NCI-H1930 (cell line): ENCODE measurements at regions not wholly inside any gene's neighbourhood (a gene's known extent, or its start where the extent isn't known, plus 50 kb on each side); places are given as distances from the start of the nearest gene placed in this dataset.
"Not testable (repeated sequence)": the region's sequence is repeated elsewhere in the genome, so short reads cannot be mapped to it uniquely, and the experiment has no call there.

Experiments
- DNase-seq, 2 experiments: peaks; one replicate each; lab custom pipeline; 2025; lab: John Stamatoyannopoulos, UW

DNA sequence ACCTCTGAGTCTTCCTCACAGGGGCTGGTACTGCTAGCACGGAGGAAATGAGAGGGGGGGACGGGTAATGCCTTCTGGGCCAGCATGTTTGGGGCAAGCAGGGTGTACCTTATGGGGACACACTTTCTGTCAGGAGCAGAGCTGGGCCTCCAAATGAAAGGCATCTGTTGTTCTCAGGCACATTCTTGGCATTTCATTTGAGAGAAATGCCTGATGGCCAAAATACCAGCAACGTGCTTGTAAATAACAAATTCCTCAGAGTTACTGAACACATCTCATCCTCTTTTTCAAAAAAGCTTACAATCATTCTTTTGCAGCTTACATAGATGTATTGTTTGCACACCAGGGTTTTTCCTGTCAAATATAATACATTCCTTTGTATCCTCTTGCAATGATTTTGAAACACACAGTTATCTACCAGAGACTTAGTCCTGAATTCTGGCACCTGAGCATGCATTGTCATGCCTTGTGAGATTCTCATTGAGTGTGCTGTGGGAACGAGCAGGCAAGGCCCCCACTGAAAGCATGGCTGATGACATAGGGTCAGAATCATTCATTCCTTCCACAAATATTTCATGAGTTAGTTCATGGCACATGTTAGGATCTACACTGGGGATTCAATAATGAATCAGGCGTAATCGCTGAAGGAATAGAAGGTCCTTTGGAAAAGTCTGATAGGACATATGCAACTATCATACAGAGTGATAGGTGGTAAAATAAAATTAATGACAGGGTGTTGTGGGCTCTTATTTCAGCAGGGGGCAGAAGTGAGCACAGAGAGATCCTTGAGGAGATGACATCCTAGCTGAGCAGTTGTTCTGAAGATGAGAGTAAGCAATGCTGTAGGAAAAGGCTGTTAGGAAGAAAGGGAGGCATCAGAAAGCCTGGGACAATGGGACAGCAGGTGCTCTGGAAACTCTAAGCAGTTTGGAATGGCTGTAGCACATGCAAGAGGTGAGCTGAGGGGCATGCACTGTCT, 260.9 kb upstream of the TUT7 start:
- DNase-seq: no peak

DNA sequence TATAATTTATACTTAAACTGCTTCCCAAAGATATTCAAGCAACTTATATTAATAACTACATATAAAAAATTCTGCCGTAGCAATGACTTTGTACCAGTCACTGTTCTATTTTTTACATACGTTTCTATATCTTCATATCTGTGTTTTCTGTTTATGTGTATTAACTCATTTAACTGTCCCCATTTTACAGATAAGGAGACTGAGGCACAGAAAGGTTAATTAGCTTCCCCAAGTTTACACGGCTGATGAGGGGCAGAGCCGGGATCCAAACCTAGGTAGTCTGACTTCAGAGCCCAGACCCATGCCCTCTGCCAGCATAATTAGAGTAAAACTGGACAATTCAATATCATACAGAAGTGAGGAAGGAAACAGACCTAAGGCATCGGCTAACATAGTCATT, 259.7 kb upstream of the TUT7 start:
- no peak for DNase-seq

DNA sequence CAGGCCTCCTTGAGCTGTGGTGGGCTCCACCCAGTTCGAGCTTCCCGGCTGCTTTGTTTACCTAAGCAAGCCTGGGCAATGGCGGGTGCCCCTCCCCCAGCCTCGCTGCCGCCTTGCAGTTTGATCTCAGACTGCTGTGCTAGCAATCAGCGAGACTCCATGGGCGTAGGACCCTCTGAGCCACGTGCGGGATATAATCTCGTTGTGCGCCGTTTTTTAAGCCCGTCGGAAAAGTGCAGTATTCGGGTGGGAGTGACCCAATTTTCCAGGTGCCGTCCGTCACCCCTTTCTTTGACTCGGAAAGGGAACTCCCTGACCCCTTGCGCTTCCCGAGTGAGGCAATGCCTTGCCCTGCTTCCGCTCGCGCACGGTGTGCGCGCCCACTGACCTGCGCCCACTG, 257.3 kb upstream of the TUT7 start:
- DNase-seq: not testable (repeated sequence)

DNA sequence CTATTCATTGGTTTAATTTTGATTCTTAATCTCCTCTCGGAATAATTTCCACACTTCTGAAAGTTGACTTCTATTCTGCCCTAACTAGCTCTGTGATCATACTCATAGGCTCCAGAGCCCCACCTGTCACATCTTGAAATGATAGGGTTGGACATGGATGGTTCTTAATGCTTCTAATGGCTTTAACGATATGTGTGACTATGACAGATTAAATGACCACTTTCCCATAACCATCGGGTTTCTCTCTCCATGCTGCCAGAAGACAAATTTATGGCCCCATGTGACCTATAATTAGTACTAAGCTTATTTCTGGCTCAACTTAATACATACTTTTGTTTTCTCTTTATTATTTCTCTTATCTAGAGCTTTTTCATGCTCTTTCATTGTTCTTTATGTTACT, 251.1 kb upstream of the TUT7 start:
- no peak for DNase-seq

DNA sequence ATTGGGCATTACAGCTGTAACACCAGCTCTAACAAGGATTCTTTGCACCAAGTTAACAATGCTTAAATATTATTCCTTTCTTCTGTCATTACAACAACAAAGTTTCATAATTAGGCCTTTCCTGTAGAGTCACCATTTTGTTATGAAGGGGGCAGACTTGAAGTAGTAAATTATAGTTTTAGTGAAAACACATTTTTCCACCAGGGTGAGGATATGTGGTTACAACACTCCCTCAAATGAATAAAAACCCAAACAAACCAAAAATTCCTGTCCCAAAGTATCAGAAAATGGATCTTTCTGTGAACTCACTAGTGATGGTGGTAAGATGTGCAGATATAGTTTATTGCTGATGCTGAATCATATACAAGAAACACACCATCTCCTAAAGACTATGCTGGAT, 250.5 kb upstream of the TUT7 start:
- no peak for DNase-seq

DNA sequence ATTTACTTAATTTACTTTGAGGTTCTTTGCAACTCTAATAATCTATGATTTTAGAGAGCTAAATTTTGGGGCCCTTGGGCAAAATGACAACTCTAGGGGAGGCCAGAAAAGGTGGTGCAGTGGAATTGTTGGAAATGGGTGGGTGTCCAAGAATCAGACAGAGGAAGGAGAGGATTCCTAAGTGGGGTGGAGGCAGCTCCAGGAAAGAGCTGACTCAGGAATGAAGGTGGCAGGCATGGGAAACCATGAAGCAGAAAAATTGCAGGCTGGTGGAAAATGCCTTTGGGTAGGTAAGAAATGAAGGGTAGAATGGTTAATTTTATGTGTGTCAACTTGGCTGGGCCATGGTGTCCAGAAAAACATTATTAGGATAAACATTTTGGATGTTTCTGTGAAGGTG, 248.5 kb upstream of the TUT7 start:
- no peak for DNase-seq

DNA sequence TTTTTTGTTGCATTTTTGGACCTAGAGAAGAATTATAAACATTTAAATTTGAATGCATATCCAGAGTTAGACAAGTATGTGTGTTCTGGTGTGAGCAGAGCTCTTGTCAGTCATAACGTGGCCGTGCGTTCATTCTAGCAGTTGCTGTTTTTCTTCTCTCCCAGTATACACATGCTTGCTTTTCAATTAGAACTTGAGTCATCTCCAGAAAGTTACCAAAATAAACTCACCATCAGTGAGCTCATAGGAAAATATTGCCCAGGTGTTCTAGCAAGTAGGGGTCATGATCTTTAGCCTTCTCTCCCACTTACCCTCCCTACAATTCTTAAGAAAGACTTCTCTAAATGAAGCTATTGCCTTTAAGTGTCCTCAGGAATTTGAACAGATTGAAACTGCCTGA, 247.5 kb upstream of the TUT7 start:
- no peak for DNase-seq

DNA sequence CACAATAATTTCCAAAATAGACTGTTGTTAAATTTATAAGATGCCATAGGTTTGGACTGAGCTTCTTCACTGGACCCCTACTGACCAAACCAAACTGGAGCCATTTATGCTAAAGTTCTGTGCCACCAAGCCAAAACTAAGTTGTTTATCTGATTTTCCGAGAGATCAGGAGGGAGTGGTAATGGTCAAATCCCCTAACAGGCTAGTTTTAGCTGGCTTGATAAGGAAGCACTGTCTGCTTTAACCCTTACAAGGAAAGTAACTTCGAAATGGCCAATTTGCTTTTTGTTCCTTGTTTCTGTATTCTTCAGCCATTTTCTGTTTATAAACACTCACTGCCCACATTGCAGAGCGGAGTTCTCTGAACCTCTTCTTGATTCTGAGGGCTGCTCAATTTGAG, 246.8 kb upstream of the TUT7 start:
- no peak for DNase-seq

DNA sequence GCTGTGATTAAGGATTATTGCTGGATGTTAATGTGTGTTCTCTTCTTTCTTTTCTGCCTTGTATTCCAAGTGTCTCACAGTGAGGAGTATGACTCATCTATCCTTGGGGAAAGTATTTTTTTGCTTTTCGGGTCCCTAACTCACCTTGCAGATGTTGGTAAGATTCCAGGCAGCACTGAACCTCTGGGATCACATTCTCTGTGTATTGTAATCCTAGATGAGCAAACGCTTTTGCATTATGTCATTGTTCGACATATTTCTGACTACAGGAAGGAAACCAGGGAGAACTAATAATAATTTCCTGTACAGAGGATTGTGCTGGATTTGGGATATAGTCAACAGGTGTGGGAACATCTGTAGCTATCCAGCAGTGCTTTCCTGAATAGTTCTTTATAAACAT, 246.1 kb upstream of the TUT7 start:
- no peak for DNase-seq

DNA sequence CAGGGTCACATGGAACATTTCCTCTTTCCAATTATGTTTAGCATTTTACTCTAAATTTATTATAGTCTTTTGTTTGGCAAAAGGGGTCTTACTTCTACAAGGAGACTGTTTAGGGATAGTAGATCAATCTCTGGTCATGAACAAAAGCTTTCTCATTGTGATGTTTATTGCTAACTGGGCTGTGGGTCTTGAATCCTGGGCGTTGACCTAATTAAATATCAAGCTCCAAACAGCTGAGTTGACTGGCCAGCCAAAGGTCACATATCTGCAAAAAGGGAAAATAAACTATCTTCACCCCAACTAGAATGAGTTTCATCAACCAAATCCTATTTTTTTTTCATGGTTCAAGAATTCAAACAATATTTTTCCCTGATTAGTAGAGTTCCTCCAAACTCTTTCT, 245.4 kb upstream of the TUT7 start:
- no peak for DNase-seq

DNA sequence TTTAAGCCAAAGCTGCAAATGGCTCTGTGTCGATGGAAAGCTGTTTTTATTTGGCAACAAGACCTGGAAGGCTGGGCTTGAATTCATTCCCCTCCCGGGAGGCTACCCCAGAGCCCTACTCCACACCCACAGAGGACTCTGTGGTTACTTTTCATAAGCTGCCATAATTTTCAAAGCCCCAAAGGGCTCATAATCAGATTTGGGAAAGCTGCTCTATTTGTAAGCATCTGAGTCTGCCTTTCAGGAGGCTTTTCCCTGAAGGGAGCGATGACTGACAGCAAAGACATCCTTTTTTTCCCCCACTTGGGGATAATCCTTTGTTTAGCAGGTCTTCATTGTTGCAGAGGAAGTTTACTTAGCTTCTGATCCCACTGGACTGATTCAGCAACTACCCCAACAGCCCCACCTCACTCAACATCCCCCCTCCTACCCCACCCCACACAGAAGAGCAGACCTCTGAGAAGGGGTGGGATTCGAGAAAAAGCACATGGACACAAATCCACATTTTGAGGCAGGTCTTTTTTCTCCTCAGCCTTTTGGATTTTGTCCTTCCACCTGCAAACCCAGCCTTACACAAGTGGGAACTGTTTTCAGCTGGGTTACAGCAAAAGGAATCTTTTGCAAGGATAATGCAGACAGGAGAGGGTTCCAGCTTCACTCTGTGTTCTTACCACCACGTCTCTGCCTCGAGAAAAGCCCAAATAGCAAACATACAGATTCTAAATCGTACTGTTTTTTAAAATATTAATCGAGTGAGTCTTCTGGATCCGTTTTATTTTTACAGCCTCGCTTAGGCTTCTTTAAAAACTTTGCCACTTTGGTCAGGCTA, 244.4 kb upstream of the TUT7 start:
- no peak for DNase-seq

DNA sequence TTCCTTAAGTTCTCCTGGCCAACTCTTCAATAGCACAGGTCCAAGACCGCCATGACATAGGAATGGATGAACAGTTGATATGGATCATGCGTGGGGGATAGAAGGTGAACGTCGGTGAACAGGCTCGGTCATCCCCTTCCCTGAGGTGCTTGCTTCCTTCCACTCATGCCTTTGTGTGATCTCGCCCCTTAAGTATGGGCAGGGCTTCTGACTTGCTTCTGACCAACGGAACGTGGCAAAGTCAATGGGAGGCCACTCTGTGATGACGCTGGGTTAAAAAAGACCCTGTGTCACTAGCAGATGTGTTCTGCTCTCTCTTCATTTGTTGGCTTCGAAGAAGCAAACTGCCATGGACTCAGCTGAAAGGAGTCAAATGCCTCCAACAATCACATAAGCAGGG, 240.5 kb upstream of the TUT7 start:
- no peak for DNase-seq

DNA sequence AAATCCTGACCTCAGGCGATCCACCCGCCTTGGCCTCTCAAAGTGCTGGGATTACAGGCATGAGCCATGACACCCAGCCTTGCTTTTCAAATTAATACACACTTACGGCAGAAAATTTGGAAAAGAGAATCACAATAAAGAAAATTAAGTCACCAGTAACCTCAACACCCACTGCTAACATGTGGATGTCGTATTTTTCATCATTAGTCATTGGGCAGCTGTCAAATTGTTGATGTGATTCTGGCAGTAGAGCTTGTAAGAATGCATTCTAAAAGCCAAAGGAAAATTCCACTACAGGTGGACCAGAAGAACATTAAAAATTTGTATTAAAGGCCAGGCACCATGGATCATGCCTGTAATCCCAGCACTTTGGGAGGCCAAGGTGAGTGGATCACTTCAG, 237.3 kb upstream of the TUT7 start:
- no peak for DNase-seq

DNA sequence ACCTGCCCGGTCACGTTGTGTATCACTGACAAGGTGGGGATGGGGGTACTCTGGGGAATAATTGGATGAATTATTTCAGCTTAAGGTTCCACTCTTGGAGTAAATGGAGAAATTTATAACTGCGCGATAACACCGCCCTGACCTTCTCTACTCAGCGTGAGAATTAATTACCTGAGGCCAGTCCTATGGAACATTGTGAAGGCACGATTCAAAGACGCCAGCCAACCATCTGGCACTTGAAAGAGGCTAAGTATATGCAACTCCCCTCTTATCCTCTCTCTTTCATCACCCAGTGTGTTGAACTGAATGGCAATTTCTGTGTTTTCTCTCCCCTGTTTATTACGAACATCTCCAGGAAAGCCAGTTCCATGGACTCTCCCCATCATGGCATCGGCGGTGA, 235.5 kb upstream of the TUT7 start:
- no peak for DNase-seq

DNA sequence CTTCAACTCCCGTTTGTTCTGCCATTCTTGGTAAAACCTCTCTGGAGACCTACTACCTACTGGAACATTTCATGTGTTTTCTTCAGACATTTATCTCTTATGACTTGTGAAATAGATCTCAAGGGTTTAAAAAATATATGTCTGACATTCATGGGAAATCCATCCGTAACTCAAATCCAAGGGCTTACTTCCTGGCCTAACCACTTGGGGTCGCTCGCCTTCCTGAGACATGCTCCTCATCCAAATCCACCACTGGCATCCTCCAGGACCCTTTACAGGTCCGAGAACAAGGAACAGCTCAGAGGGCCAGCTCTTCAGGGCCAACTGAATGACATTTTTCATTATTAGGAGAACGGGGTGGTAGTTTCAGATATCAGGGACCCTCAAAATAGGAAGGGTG, 235.1 kb upstream of the TUT7 start:
- no peak for DNase-seq

DNA sequence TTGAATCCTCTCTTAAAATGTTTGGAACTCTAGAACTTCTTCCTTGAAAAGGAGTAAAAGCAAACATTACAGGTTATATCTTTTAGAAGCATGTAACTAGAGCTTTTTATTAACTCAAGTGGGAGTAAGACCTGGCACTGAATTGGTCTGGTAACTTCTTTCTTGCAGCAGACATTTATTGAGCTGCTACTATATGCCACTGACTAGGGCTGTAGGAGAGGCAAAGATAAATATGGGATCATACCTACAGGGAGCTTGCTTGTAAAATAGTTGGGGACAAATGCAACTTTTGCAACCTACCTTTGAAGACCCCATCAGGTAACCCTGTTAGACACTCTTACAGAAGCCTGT, 231.9 kb upstream of the TUT7 start:
- DNase-seq: no peak

DNA sequence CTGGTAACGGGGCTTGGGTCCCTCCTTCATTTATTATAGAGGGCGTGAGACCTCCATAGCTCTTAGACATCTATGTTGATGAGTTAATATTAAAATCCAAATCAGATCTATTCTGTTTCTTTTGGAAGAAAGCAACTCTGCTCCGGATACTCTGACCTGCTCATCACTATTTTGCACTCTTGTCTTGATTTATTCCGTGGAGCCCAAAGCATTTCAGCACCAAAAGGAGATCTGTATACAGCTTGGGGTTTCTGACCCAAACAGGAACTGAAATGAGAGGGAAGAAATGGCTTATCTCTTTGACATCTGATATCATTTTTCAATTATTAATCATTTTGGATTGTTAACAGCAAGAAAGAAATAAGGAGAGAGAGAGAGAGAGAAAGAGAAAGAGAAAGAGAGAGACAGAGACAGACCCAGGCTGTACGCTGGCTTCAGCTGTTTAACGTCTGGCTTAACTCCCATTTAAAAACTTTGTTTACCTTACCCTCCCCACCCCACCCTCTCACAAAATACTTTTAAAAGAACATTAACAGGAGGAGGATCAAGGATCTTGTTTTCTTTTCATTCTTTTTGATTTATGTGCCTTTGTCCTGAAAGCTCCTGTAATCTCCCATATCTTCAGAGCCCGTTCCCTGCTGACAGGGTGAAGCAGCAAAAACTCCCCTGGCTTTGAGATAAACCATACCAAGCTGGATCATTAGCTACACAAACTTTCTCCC, 231.4 kb upstream of the TUT7 start:
- DNase-seq: no peak

DNA sequence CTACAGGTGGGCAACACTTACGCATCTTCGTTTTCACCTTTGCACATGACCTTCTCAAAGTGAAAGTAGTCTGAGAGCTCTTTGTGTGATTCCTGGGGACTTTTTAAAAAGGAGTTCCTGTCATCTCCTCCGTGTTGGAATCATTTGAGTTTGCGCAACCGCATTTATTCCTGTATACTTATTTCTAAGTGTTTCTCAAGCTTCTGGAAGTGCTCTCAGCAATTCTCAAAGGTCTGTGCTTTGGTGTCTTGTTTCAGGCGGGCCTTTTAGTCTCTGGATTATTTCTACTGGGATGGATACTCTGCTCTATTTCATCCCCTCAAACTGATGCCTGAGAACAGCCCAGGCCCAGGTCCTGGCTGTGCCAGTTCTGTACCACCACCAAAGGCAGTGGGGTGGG, 226.5 kb upstream of the TUT7 start:
- no peak for DNase-seq

DNA sequence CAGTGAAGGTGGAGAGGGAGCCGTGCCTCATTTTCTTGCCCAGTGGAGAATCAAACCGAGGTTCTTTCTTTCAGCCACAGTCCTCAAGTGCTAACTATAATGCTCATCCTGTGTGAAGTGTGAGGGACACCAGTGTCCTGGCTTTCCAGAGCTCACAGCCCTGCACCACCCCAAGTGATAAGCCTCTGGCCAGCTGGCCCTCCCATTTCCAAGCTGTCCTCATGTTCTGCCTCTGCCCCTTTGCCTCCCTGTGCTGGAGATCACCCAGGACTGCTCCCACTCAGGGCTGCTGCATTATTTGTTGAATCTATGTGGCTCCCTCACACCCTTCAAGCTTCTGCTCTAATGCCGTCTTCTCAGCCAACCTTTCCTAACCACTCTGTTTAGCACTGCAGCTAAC, 224.5 kb upstream of the TUT7 start:
- DNase-seq: no peak

DNA sequence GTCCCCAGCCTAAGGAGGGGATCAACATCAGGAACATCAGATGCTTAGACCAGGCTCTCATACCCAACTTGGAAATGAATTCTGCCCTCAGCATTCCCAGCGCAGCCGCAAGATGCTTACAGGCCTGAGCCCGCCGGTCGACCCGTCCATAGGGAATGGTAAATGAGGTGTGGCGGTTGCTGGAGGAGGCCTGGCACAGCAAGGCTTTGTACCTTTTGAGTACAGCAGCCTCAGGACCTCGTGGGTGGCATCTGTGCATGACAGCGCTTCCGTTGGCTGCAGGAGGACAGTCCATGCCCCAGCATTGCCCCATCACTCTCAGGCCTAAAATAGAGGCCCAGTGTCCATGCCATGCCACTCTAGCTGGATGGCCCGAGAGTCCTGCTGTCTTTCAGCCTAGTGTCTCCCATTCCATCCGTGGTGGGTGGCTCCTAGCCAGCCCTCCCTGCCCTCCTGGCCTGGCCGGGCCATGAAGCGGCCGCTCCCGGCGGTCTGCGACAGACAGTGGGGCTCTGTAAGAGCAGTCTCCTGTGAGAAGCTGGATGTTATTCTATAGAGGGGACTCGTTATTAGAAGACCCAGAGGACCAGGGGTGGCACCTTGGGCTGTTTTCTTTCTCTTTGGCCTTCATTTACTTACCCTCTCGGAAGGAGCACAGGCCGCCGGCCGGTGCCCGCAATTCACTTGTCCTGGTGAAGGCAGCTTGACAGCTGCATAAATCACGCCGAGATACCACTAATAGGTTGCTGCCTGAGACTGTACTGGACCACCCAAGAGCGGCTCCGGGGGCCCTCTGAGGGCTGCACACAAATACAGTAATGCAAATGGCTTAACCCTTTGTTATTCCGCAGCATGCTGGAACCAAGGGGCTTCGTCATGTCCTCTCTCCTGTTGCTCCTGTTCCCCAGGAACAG, 223.5 kb upstream of the TUT7 start:
- no peak for DNase-seq

DNA sequence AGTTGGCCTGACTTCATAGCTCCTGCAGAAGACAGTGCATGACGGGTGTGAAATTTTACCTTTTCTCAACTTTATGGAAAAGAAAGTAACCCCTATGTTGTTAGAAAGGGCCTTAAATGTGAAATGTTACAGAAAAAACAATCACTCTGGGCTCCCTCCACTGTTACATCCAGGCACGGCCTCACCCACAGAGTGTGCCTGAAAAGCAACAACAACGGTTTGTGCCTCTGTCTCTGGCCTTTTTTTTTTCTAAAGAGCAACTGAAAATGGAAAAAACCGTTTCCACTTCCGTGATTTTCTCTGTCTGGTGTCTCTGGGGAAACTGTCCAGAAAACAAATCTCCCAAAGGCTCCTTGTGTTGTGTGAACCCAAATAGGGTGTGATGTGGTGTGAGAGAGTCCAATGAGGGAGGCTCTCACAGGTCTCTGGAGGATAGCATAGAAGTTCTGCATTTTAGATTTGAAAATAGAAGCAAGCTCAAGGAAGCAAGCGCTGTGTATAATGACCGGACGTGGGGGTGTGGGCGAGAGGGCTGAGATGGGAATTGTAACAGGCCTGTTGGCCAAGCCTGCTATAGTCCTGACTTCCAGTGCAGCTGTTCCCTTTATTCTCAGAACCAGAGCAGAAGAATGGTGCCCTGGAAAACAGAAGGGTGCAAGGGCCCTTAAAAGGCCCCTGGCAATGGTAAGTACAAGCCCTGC, 221.8 kb upstream of the TUT7 start:
- no peak for DNase-seq
